ENCODE measurements at regions not wholly inside any gene's neighbourhood (a gene's known extent, or its start where the extent isn't known, plus 50 kb on each side); places are given as distances from the start of the nearest gene placed in this dataset.
"Not testable (repeated sequence)": the region's sequence is repeated elsewhere in the genome, so short reads cannot be mapped to it uniquely, and the experiment has no call there.

DNA sequence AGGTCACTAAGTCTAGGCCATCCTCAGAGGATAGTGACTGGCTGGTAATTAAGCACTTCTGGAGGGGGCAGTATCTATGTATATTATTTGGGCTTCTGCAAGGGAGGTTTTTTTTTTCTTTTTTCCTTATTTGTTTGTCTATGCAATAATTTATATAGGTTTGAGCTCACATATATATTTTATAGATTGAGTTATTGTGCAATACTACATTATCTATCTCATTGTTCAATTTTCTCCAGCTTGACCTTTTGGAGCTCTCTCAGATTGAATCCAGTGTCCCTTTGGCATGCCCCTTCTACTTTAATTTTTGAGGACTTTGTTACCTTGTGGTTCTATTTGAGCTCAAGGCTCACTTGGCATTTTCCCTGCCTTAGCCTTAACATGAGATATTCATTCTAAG is 852.1 kb downstream of the KCNT2 start:
- DNase-seq (ENCODE audit: low read depth in 2 of 2) = no peak

DNA sequence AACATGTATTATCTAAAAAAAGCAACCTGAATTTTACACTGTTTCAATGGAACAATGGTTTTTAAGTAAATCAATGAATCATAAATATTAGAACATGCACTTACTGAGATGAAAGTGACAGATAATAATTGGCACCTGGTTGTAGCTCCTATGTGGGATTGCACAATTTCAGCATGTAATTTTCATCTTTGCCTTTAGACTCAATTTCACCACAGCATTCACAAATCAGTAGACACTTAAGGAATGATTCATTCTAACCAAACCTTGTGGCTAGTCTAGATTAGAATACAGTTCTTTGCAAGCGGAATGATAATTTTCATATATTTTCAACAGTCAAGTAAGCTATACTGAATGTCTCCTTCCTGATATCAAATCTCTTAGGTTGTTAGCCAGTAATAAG is 853.4 kb downstream of the KCNT2 start:
- DNase-seq (ENCODE audit: low read depth in 2 of 2) = no peak

- no peak for DNase-seq (ENCODE audit: low read depth in 2 of 2)
Observed at GRCh38 chr1:195754303-195754702, 853.9 kb downstream of the KCNT2 start.

- no peak for DNase-seq (ENCODE audit: low read depth in 2 of 2)
Observed at GRCh38 chr1:195748969-195749368, 859.3 kb downstream of the KCNT2 start.

DNA sequence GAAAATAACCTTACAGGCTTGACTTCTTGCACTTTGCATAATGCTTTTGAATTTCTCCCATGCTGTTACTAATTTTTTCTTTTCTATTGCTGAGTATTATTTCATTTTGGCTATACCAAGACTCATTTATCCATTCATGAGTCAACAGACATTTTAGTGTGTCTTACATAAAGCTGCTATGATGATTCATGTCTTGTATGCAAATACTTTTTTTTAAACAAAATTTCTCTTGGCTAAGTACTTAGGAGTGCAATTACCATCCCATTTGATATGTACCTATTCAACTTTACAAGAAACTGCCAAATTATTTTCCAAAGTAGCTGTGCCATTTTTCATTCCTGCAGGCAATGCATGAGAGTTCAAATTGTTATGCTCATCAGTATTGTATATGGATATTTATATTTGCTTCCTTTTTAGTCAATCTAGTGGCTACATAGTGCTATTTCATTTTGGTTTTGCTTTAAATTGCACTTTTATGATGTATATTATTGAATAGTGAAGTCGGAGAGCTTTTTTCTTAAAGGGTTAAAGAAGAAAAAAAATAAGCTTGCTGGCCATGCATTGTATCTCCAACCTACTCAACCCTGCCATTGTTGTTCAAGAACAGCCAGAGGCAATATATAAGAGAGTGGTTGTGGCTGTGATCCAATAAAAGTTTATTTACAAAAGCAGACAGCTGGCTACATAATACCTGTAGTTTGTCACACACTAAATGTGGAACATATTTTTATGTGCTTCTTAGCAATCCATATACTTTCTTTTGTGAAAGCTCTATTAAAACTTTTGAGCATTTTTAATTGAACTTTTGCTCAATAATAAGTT is 862.8 kb downstream of the KCNT2 start:
- DNase-seq (ENCODE audit: low read depth in 2 of 2) = no peak

DNA sequence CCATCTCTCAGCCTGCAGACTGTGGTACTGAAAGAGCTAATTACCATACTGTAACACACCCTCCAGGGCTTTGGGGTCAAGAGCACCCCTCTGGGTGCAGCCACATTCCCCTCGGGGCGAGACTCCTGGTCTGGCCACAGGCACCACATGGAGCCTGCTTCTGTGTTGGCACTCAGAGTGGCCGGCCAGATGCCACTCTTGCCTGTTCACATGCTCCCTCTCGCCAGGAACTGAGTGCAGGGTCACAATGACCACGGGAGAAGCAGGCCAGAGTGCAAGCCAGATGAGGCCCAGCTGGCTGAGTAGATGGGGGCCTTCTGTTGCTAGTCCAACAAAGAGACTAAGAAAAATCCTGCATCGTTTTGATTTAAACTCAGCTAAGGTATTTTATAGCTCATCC is 864.0 kb downstream of the KCNT2 start:
- no peak for DNase-seq (ENCODE audit: low read depth in 2 of 2)

- no peak for DNase-seq (ENCODE audit: low read depth in 2 of 2)
Observed at GRCh38 chr1:195740862-195741261, 867.4 kb downstream of the KCNT2 start.

DNA sequence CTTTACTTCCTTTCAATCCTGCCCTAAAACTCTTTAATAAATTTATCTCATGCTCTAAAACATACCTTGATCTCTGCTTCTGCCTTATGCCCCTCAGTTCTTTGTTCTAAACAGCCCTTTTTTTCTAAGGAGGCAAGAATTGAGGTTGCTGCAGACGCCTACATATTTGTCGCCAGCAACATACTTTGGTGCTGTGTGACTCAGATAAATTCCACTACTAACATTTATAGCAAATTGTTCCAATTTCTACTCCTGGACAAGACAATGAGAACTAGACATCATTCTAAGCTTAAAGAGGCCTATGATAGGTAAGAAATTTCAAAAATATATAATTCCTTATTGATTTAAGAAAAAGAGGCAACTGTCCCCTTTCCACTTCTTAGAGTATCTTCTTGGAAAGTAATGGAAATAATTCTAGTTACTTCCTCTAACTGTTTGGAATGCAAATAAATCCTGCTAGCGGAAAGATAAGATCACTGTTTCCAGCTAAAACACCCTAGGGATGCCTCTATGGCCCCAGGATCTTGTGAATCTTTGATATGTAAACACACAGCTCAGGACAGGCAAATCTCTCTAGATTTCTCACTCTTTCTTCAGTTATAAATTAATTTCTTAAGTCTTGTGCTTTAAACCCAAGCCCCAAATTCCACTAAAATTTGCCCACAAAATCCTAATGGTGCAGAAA is 869.1 kb downstream of the KCNT2 start:
- no peak for DNase-seq (ENCODE audit: low read depth in 2 of 2)

DNA sequence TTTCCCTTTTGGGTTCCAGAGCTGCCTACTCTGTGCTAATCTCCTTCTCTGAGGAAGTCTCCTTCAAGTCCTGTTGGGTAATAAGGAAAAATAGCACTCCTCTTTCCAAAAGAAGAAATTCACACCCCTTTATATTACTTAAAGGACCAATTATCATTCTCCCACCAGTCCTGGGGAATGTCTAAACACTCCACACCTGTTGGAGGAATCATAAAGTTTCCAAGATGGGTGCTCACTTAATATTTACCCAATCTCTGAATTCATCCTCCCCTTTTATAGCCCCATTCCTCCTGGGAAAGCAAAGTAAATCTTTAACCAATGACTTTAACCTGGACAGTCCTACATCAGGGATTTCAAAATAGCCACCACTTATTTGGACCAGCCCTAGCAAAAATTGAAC is 873.1 kb downstream of the KCNT2 start:
- DNase-seq (ENCODE audit: low read depth in 2 of 2) = no peak

- DNase-seq (ENCODE audit: low read depth in 2 of 2) = no peak
Observed at GRCh38 chr1:195733826-195734225, 874.4 kb downstream of the KCNT2 start.

DNA sequence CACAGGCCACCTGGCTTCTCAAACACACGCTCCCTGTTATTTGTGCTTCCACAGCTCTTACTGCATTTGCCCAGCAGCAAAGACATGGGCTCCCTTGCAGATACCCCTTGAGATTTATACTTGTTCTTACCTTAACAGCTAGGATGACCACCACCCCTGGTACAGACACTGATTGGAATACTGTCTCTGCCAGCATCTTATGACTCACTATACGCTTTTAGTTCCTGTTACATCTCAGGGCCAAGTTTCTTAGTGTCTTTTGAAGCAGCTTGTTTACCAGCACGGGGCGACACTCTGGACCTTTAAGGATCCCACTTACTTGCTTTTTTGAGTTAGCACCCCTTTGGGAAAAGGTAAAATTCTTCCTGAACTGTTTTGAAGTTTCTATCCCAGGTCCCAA is 874.8 kb downstream of the KCNT2 start:
- no peak for DNase-seq (ENCODE audit: low read depth in 2 of 2)

DNA sequence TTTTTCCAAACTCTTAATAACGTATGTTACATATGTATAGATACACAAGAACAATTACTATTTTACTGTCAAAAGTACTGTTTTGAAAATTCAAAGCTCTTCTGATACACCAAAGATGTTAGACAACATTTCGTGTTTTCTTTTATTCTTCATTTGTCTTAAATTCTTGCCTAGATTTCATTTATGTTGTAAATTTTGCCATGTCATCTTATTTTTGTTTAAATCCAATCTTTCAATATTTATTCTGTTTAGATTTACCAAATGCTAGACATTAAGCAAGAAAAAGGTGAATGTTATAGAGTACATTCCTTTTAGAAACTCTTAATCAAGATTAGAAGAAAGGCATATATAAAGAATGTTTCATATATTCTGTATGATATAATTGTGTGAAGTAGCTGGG is 876.9 kb downstream of the KCNT2 start:
- no peak for DNase-seq (ENCODE audit: low read depth in 2 of 2)

GRCh38 chr1:195723796-195724194 is 884.4 kb downstream of the KCNT2 start:
- DNase-seq (ENCODE audit: low read depth in 2 of 2) = no peak

- not testable (repeated sequence) for DNase-seq (ENCODE audit: low read depth in 2 of 2)
Observed at GRCh38 chr1:195722852-195723795, 885.1 kb downstream of the KCNT2 start.

- DNase-seq (ENCODE audit: low read depth in 2 of 2) = not testable (repeated sequence)
Observed at GRCh38 chr1:195722146-195722545, 886.1 kb downstream of the KCNT2 start.

DNA sequence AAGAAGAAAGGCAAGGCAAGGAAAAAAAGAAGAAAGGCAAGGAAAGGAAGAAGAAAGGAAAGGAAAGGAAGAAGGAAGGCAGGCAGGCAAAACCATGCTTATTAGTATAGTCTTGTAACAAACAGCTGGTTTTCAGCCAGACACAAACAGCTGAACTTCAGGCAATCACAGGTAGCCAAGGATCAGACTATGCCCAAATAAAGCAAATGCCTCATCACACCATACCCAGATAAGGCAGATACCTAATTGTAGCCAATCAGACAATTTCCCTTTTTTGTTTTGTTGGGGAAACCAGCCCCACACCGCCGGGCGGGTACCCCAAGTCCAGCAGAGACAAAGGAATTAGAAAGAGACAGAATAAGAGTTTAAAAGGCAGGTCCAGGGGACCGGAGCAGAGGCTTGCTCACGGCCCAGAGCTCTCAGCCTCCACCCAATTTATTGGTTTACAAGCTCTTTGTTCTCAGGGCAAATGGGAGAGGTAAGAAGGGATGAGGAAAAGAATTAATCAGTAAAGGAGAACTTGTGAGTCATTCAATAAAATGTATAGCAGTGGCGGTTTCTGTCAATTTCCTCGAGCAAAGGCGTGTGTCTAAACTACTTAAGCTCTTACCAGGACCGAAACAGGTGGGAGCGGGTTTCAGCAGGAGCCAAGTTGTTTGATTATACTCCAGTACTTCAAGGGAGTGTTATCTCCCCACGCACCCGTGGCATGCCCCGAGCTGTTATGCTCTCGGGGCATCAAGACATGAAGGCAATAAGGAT is 886.8 kb downstream of the KCNT2 start:
- no peak for DNase-seq (ENCODE audit: low read depth in 2 of 2)

GRCh38 chr1:195717651-195718050 is 890.6 kb downstream of the KCNT2 start:
- DNase-seq (ENCODE audit: low read depth in 2 of 2) = no peak

DNA sequence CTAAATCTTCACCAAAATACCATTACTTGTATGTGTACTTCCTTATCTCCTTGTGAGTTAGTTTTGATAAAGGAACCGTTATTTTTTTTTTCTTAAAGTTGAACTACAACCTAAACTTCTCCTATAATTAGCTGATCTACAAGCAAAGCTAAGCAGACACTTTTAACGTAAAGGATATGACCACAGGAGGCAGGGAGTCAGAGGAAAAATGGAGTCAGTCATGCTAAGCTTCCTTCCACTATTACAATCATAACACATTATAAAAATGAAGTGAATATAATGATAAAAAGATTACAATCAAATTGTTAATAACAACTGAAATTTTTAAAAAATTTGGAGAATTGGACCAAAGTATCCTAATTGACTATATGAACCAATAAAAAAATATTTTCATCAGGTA is 892.6 kb downstream of the KCNT2 start:
- no peak for DNase-seq (ENCODE audit: low read depth in 2 of 2)

DNA sequence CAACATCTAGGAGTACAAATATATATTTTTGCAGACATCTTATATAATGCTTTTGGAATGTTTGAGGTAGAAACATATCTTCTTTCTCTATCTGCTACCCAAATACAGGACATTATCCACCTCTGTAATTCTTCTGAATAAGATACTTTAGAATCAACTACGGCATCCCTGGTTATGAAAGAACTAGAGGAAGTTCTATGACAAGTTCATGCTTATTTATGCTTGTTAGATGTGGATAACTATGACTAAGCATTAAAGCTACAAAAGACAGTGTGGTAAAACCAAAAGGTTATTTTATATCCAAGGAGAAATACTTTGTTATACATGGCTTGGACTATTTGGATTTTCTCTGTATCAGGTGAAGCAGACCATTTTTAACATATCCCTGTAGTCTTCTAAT is 894.0 kb downstream of the KCNT2 start:
- DNase-seq (ENCODE audit: low read depth in 2 of 2) = no peak

- no peak for DNase-seq (ENCODE audit: low read depth in 2 of 2)
Observed at GRCh38 chr1:195709821-195710220, 898.4 kb downstream of the KCNT2 start.

DNA sequence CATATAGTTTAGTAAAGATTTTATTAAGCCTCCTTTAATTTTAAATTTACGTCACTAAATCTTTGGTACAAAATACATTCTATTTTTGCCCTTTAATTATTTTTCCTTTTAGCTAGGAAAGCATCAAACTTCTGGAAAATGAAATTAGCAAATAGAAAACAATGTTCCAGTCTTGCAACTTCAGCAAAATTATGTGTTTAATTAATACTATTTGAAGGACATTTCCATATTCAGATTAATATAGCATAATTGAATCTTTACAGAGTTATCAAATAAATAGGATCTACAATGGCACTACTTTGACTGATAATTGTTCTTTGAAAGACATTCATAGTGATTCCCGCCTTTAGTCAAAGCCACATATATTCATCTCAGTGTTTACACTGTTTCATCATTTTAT is 904.2 kb downstream of the KCNT2 start:
- DNase-seq (ENCODE audit: low read depth in 2 of 2) = no peak

GRCh38 chr1:195701149-195701548 is 907.1 kb downstream of the KCNT2 start:
- no peak for DNase-seq (ENCODE audit: low read depth in 2 of 2)
